ENCODE measurements at regions not wholly inside any gene's neighbourhood (a gene's known extent, or its start where the extent isn't known, plus 50 kb on each side); places are given as distances from the start of the nearest gene placed in this dataset.
"Not testable (repeated sequence)": the region's sequence is repeated elsewhere in the genome, so short reads cannot be mapped to it uniquely, and the experiment has no call there.

DNA sequence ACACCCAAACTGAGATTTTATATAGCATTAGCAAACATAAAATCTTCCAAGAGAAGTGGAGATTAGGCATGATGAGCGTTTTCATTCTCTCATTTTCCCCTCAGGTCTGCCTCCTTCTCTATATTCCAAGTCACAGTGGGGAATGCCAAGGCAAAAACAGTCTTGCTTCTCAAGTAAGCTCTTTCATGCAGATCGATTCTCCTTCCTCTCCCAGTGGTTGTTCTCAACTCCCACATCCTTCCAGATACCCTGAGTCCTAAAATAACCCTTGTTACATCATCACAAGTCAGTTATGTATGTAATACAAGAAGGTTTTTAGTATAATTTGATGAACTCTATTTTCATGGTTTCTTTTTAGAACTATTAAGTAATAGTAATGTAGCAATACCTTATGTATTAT, 150.6 kb downstream of the TXNL1 start:
- no peak for DNase-seq

DNA sequence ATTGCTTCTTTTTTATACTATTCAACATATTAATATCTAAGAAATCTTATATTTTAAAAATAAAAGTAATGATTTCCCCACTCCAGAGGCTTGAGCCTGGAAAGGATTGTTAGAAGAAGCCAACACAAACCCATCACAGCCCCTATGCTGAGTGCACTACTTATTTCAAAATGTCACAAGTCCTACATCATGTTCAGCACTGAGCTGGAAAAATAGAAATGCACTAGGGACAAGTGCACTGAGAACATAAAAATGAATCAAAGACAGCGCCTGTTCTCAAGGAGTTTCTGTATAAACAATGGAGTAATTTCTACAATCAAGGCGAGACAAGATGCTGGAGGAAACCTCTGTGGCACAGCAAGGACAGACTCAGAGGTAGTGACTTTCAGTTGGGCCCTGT, 155.0 kb downstream of the TXNL1 start:
- DNase-seq: no peak

DNA sequence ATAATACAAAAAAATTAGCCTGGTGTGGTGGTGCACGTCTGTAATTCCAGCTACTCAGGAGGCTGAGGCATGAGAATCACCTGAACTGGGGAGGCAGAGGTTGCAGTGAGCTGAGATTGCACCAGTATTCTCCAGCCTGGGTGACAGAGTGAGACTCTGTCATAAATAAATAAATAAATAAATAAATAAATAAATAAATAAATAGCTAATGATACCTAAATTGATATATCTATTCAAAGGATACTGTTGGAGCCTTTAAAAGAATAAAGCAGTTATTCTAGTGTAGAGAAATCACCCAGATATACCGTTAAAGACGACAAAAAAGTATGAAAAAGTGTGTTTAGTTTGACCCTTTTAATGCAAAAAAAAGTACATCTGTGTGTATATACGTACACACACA, 155.6 kb downstream of the TXNL1 start:
- not testable (repeated sequence) for DNase-seq

GRCh38 chr18:56481751-56482150, 156.6 kb downstream of the TXNL1 start:
- no peak for DNase-seq

GRCh38 chr18:56479841-56480240, 158.6 kb downstream of the TXNL1 start:
- DNase-seq: no peak

DNA sequence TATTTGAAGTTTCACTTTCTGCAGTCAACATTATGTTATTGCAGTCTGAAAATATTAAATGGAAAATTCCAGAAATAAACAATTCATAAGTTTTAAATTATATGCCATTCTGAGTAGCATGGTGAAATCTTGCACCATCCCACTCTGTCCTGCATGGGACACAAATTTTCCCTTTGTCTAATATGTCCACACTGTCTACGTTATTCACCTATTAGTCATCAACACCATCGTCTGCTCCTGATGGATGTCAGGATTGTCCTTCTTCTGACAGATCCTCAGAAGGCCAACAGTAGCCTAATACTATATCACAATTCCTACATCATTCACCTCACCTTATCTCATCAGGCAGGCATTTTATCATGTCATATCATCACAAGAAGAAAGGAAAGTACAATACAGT, 163.1 kb downstream of the TXNL1 start:
- no peak for DNase-seq

DNA sequence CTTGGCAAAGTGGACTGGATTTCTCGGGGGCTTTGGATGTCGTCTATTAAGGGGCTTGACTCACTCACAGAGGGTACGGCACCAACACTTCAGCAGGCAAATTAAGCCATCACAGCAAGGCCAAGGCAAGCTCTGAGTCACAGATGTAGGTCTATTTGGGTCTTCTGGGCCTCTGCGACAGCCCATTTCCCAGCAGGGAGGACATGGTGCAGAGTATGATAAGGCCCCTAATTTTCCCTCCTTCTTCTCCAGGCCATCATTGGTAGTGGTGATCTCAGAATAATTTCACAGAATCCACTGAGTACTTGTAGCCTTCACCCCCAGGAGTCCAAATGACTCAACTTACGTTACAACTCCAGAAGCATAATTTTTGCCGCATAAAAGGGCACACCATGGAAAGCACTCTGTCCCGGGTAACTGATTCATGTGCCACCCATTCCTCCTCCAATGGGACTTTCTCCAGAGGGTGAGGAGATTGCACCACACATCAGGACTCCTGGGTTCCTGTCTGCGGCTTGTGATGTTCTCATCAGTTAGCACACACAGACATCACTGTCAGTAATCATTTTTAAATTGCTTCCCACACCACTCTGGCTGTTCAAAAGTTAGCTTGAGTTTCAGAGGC, 164.9 kb downstream of the TXNL1 start:
- no peak for DNase-seq

DNA sequence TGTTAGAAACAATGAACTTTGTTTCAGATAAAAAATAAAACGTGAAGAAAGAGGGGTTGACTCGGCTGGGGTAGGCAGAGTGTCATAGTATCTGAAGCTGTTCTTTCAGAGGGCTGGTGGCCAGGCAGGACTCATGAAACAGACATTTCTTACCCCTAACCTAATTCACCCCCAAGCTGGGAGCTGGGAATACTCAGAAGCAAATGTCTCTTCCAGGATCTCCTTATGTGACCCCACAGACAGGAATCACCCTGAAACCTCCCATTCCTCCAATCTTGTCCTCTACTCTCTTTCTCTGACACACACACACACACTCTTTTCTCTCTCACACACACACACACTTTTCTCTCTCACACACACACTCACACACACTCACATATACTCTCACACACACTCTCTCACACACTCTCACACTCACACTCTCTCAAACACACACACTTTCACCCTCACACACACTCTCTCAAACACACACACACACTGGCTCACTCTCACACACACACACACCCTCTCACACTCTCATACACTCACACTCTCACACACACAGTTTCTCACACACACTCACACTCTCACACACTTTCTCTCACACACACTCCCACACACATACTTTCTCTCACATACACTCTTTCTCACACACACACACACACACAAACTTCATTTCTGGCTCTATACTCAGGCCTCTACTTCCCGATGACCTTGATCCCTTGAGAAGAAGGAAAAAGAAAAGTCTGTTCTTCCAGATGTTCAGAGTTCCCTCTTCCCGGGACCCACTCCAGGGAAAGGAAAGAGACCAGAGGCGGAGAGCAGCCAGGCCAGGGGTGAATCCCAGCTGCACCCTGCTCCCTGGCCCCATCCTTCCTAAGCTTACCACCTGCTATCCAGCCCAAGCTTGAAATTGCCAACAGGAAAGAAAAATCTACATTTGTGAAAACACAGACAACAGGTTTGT, 167.7 kb downstream of the TXNL1 start:
- no peak for DNase-seq

DNA sequence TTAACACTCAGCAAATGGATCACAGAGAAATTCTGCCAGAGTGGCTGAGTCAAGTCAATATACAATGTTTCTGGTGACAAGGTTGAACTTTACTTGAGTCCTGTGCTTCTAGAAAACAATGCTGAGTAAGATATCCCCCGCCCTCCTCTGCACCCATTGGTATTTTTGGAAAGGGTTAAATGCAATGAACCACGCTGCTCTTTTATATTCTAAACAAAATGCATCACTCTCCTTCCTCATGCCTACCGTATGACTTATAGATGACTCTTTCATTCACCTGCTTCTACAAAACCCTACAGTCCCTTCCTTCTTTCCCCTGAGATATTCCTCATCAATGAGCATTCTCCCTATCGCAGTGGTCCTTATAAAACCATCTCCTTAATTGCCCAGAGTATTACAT, 168.8 kb downstream of the TXNL1 start:
- no peak for DNase-seq

DNA sequence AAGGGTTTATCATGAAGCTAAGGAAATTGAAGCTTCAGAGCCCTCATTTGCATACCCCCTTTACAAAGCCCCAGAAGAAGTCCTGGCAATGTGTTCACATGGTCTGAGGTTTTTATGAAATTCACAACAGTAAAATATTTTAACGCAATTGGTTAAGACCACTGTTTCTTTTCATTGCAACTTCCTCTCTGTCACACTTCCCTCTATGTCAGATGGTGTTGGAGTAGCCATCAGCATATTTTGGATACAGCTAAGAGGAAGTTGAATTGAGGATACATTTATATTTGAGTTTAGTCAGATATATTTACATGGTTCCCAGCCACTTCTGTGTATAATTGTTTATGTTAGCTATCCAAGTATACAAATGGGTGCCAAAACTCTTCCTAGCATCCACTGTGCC, 170.0 kb downstream of the TXNL1 start:
- DNase-seq: no peak

DNA sequence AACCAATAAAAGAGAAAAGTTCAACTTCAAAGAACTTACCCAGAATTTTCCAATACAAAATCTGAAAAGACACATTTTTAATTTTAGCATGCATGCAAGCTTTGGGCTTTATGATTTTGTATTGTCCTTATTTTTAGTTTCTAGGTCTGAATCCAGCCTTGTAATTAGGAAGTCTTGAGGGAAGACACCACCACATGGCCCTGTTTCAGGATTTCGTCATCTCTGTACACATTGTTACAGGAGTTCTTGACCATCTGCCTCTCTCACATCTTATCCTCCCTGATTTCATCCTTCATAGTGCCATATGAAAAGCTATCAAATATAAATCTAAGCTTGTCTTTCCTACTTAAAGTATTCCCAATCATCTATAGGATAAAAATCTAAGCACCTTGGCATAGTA, 176.1 kb downstream of the TXNL1 start:
- no peak for DNase-seq

DNA sequence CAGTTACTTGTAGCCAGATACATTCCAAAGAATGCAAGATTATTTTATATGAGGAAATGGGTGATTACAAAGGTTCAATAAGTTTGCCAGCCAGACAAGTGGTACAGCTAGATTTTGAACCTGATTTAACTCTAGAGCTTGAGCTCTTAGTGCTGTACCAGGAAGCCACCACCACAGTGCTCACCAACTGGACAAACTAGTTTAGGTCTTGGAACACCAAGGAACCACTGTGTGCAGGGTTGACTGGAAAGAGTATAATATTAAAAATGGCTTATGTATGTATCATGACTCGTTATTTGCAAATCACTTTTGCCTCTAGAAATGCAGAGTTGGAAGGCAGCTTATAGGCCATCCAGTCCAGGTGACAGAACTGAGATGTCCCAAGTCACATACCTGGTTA, 177.2 kb downstream of the TXNL1 start:
- DNase-seq: no peak

GRCh38 chr18:56460581-56460980, 177.8 kb downstream of the TXNL1 start:
- no peak for DNase-seq

GRCh38 chr18:56458770-56459712, 179.4 kb downstream of the TXNL1 start:
- DNase-seq: no peak

DNA sequence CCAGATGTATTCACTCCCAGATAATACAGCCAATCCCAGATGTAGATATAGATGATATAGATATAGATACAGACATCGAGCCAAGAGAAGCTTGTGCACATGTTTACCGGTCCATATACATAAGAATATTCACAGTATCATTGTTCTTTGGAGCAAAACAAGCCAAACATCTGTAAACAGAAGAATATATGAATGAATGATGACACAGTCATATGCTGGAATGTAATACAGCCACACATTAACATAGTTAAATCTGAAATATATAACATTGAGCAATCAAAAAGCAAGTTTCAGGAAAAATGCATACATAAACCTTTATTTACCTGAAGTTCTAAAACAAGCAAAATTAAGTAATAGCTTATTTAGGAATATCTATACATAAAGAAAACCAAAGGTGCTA, 182.5 kb downstream of the TXNL1 start:
- DNase-seq: no peak

- DNase-seq: no peak
These were observed 183.3 kb downstream of the TXNL1 start for GRCh38 chr18:56455141-56455540.

- no peak for DNase-seq
These were observed 184.8 kb downstream of the TXNL1 start for GRCh38 chr18:56453631-56454030.

DNA sequence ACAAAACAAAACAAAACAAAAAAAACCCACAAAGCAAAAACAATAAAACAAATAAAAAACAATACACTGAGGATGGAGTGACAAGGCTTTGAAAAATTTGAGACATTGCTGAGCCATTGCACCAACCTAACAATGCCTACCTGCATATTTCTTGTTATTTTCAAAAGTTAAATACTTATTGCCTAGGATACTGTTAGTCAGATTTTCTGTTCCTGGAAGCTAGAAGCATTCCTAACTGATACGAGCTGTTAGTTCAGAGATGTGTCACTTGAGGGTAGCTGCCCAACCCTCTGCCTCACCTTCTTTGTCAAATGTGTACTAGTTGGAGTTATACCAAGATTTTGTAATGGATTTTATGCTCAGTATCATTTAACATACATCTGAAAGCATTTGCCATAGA, 187.2 kb downstream of the TXNL1 start:
- no peak for DNase-seq

DNA sequence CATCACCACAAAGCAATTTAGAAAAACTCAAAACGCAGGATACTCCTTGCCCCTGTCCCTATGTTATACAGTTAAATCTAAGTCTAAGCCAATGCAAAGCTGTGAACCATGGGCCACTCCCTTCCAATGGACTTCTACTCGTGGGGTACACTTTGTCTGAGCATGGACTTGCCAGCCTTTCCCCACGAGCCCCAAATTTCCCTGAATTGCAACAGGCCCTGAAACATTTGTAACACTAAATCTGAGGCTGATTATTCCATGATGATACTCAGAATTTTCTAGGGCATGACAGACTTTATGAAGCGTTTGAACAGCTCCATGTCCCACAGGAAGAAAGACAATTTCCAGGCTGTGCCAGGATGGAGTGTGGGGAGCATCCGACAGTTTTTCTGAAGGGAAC, 189.6 kb downstream of the TXNL1 start:
- no peak for DNase-seq

GRCh38 chr18:56445422-56445821, 193.0 kb downstream of the TXNL1 start:
- DNase-seq: no peak

DNA sequence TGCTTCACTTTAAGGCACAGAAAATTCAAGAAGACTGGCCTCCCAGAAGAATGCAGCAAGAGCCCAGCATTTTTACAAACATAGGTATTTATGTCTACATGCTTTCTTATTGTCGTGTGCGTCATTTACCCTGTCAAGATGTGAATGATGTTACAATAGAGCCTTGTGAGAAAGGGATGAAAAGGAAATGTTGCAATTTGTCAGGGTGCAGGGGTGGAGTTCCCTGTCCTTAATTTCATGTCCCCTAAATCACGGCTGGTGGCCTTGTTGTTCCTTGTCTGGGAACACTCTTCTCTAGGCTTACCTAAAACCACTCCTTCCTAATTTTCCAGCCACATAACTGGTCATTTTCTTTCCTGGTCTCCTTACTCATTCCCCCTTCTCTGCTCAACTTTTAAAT, 194.2 kb downstream of the TXNL1 start:
- DNase-seq: no peak

- no peak for DNase-seq
These were observed 195.1 kb downstream of the TXNL1 start for GRCh38 chr18:56443166-56443907.
